Left ventricle myocardium inferior (tissue), 1 donor: ENCODE measurements at regions not wholly inside any gene's neighbourhood (a gene's known extent, or its start where the extent isn't known, plus 50 kb on each side); places are given as distances from the start of the nearest gene placed in this dataset.

ENCODE experiments used
- DNase-seq: peaks from one replicate; pipeline ENCODE4 v3.0.0-alpha.2; 2020
- H3K27ac ChIP-seq: fragments of 200-600 bp; replicated peaks from 2 replicates; pipeline ENCODE4 v1.8.0; 2021
- H3K27me3 ChIP-seq: fragments of 200-600 bp; 2 replicates; pipeline ENCODE4 v1.8.0; 2021; ENCODE audit warnings: low read depth
- H3K36me3 ChIP-seq: fragments of 200-600 bp; 2 replicates; pipeline ENCODE4 v1.8.0; 2021
- H3K4me1 ChIP-seq: fragments of 200-600 bp; 2 replicates; pipeline ENCODE4 v1.8.0; 2021
- H3K4me3 ChIP-seq: fragments of 200-600 bp; 2 replicates; pipeline ENCODE4 v1.8.0; 2021; ENCODE audit warnings: mild to moderate bottlenecking, moderate library complexity
- H3K9me3 ChIP-seq: fragments of 200-600 bp; replicated peaks from 2 replicates; pipeline ENCODE4 v1.8.0; 2021
- intact Hi-C: fragments of 100-400 bp; cut with micrococcal nuclease; formaldehyde crosslinking; loops from one replicate; pipeline ENCODE4 v1.11.0; 2022
- TF ChIP-seq, protein P1 (sequence below): fragments of 200-600 bp; IDR thresholded peaks from 2 replicates; pipeline ENCODE4 v1.8.0; 2021; ENCODE audit warnings: antibody characterized with exemption, mild to moderate bottlenecking, borderline replicate concordance
- donor health status: DM: no; HTN: yes; CAD: no; lungs with severe emphysema.

DNA sequence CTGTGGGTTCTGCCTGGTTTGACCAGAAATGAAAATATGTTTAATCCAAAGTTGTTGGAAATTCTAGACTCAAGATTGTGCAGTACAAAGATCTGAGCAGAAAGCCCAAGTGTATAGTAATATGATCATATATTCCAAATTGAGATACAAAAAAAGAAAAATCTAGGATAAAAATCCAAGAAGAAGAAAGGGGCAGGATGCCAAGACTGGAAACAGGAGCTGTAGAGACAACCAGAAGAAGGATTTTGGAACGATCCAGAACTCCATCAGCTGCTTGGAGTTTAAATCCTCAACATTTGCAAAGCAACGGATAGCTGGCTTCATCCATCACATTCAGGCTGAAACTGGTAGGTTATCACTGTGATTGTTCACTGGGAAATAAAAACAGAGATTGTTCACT lies 333.6 kb upstream of the UBE2E3 start:
- H3K36me3 ChIP-seq, result no peaks in the 10 kb centered on the region
- TF ChIP-seq, protein P1, sequence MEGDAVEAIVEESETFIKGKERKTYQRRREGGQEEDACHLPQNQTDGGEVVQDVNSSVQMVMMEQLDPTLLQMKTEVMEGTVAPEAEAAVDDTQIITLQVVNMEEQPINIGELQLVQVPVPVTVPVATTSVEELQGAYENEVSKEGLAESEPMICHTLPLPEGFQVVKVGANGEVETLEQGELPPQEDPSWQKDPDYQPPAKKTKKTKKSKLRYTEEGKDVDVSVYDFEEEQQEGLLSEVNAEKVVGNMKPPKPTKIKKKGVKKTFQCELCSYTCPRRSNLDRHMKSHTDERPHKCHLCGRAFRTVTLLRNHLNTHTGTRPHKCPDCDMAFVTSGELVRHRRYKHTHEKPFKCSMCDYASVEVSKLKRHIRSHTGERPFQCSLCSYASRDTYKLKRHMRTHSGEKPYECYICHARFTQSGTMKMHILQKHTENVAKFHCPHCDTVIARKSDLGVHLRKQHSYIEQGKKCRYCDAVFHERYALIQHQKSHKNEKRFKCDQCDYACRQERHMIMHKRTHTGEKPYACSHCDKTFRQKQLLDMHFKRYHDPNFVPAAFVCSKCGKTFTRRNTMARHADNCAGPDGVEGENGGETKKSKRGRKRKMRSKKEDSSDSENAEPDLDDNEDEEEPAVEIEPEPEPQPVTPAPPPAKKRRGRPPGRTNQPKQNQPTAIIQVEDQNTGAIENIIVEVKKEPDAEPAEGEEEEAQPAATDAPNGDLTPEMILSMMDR, result no peak
- DNase-seq, result no peak
- no peak overlapping the region for H3K27ac ChIP-seq
- H3K9me3 ChIP-seq, result peaks cover 12% of the 10 kb centered on the region
- intact Hi-C loops, result no loop called here
- H3K27me3 ChIP-seq, result no peaks in the 10 kb centered on the region
- H3K4me1 ChIP-seq, result no peaks in the 10 kb centered on the region
- no peak overlapping the region for H3K4me3 ChIP-seq

- H3K36me3 ChIP-seq, result no peaks in the 10 kb centered on the region
- no peak for DNase-seq
- no peaks in the 10 kb centered on the region for H3K4me1 ChIP-seq
- H3K9me3 ChIP-seq, result peaks cover 12% of the 10 kb centered on the region
- no peaks in the 10 kb centered on the region for H3K27me3 ChIP-seq
- TF ChIP-seq, protein P1, result no peak
- H3K4me3 ChIP-seq, result no peak overlapping the region
- H3K27ac ChIP-seq, result no peak overlapping the region
- intact Hi-C loops, result no loop called here
These were observed 335.7 kb upstream of the UBE2E3 start for GRCh38 chr2:180644709-180645108.

GRCh38 chr2:180630756-180631155 lies 349.6 kb upstream of the UBE2E3 start:
- H3K27ac ChIP-seq, result no peak overlapping the region
- TF ChIP-seq, protein P1, result no peak
- DNase-seq, result no peak
- intact Hi-C loops, result no loop called here
- no peak overlapping the region for H3K4me3 ChIP-seq
- no peaks in the 10 kb centered on the region for H3K36me3 ChIP-seq
- H3K4me1 ChIP-seq, result no peaks in the 10 kb centered on the region
- H3K9me3 ChIP-seq, result no peaks in the 10 kb centered on the region
- H3K27me3 ChIP-seq, result no peaks in the 10 kb centered on the region

GRCh38 chr2:180625006-180625844 lies 355.2 kb upstream of the UBE2E3 start:
- intact Hi-C loops, result no loop called here
- no peak overlapping the region for H3K4me3 ChIP-seq
- no peaks in the 10 kb centered on the region for H3K27me3 ChIP-seq
- H3K9me3 ChIP-seq, result no peaks in the 10 kb centered on the region
- no peak overlapping the region for H3K27ac ChIP-seq
- DNase-seq, result no peak
- TF ChIP-seq, protein P1, result no peak
- H3K4me1 ChIP-seq, result no peaks in the 10 kb centered on the region
- no peaks in the 10 kb centered on the region for H3K36me3 ChIP-seq

- TF ChIP-seq, protein P1, result no peak
- H3K4me3 ChIP-seq, result no peak overlapping the region
- no peaks in the 10 kb centered on the region for H3K36me3 ChIP-seq
- no peaks in the 10 kb centered on the region for H3K9me3 ChIP-seq
- intact Hi-C loops, result no loop called here
- DNase-seq, result no peak
- H3K27me3 ChIP-seq, result no peaks in the 10 kb centered on the region
- no peaks in the 10 kb centered on the region for H3K4me1 ChIP-seq
- no peak overlapping the region for H3K27ac ChIP-seq
These were observed 358.2 kb upstream of the UBE2E3 start for GRCh38 chr2:180621941-180622918.
